ENCODE measurements at regions not wholly inside any gene's neighbourhood (a gene's known extent, or its start where the extent isn't known, plus 50 kb on each side); places are given as distances from the start of the nearest gene placed in this dataset.

GRCh38 chr6:164315376-164315775 is 900.9 kb downstream of the QKI start:
- no peaks in the 10 kb centered on the region for H3K27me3 ChIP-seq (replicated peaks; ENCODE audit: insufficient read depth)
- no peak for DNase-seq (ENCODE audit: low spot score)
- H3K27ac ChIP-seq, result no peak overlapping the region
- WGBS, result 22% methylated on average over 2 of the region's 2 CpGs
- TF ChIP-seq CTCF (IDR thresholded peaks at IDR 0.05), result no peak
- TF ChIP-seq POLR2A (IDR thresholded peaks at IDR 0.05), result no peak
- TF ChIP-seq POLR2AphosphoS5 (IDR thresholded peaks at IDR 0.05), result no peak
- intact Hi-C loops (cut with DNase I), result no loop called here
- no peaks in the 10 kb centered on the region for H3K4me1 ChIP-seq (replicated peaks)
- H3K36me3 ChIP-seq, result no peaks in the 10 kb centered on the region
- no peak overlapping the region for H3K4me3 ChIP-seq
- no peaks in the 10 kb centered on the region for H3K9me3 ChIP-seq

GRCh38 chr6:164308339-164308738 is 893.8 kb downstream of the QKI start:
- H3K36me3 ChIP-seq, result no peaks in the 10 kb centered on the region
- H3K27ac ChIP-seq, result no peak overlapping the region
- no peaks in the 10 kb centered on the region for H3K9me3 ChIP-seq
- TF ChIP-seq CTCF (IDR thresholded peaks at IDR 0.05) (no peak), POLR2AphosphoS5 (IDR thresholded peaks at IDR 0.05) (no peak)
- intact Hi-C loops (cut with DNase I), result no loop called here
- H3K27me3 ChIP-seq (replicated peaks; ENCODE audit: insufficient read depth), result no peaks in the 10 kb centered on the region
- H3K4me3 ChIP-seq, result no peak overlapping the region
- DNase-seq (ENCODE audit: low spot score), result no peak
- no peaks in the 10 kb centered on the region for H3K4me1 ChIP-seq (replicated peaks)

- TF ChIP-seq CTCF (IDR thresholded peaks at IDR 0.05), result no peak
- TF ChIP-seq POLR2A (IDR thresholded peaks at IDR 0.05), result no peak
- TF ChIP-seq POLR2AphosphoS5 (IDR thresholded peaks at IDR 0.05), result no peak
- Histone ChIP-seq H3K4me1 (replicated peaks) (no peaks in the 10 kb centered on the region), H3K27me3 (replicated peaks; ENCODE audit: insufficient read depth) (no peaks in the 10 kb centered on the region), H3K36me3 (no peaks in the 10 kb centered on the region), H3K27ac (no peak overlapping the region), H3K9me3 (no peaks in the 10 kb centered on the region), H3K4me3 (no peak overlapping the region)
- 67% methylated on average over 5 of the region's 5 CpGs for WGBS
- intact Hi-C loops (cut with DNase I), result no loop called here
- DNase-seq (ENCODE audit: low spot score), result no peak
These were observed 888.8 kb downstream of the QKI start for GRCh38 chr6:164303102-164303964.

GRCh38 chr6:164296411-164296810 is 881.9 kb downstream of the QKI start:
- TF ChIP-seq CTCF (IDR thresholded peaks at IDR 0.05) (no peak), POLR2A (IDR thresholded peaks at IDR 0.05) (no peak), POLR2AphosphoS5 (IDR thresholded peaks at IDR 0.05) (no peak)
- intact Hi-C loops (cut with DNase I), result no loop called here
- no peak overlapping the region for H3K4me3 ChIP-seq
- no peaks in the 10 kb centered on the region for H3K4me1 ChIP-seq (replicated peaks)
- no peaks in the 10 kb centered on the region for H3K36me3 ChIP-seq
- no peak for DNase-seq (ENCODE audit: low spot score)
- no peak overlapping the region for H3K27ac ChIP-seq
- H3K27me3 ChIP-seq (replicated peaks; ENCODE audit: insufficient read depth), result no peaks in the 10 kb centered on the region
- 69% methylated on average over 4 of the region's 4 CpGs for WGBS
- H3K9me3 ChIP-seq, result no peaks in the 10 kb centered on the region
